Liver (tissue), 8 donors: ENCODE measurements at regions not wholly inside any gene's neighbourhood (a gene's known extent, or its start where the extent isn't known, plus 50 kb on each side); places are given as distances from the start of the nearest gene placed in this dataset.

Experiments used
- DNase-seq: peaks from one replicate; pipeline ENCODE4 v3.0.0-alpha.2; 2017; ENCODE audit warnings: low spot score
- H3K27ac ChIP-seq, 2 donors: one replicate each; pipeline ENCODE4 v1.7.0; 2013; ENCODE audit warnings: inconsistent platforms in 2 of 2, low read length in 2 of 2, control low read depth in 1 of 2, low read depth in 1 of 2, mild to moderate bottlenecking in 1 of 2
- H3K27me3 ChIP-seq, 4 donors: one replicate each; pipeline versions ENCODE4 v1.6.1 to v1.7.0; 2013; ENCODE audit warnings: low read length in 3 of 4, inconsistent platforms in 1 of 4, mild to moderate bottlenecking in 1 of 4, moderate library complexity in 1 of 4; ENCODE audit not compliant: control insufficient read depth in 4 of 4, insufficient read depth in 4 of 4
- H3K36me3 ChIP-seq, 4 donors: one replicate each; pipeline versions ENCODE4 v1.6.1 to v1.7.0; 2013; ENCODE audit warnings: low read length in 3 of 4, mild to moderate bottlenecking in 3 of 4, low read depth in 1 of 4, moderate library complexity in 1 of 4; ENCODE audit not compliant: control insufficient read depth in 4 of 4, insufficient read depth in 3 of 4
- H3K4me1 ChIP-seq, 4 donors: one replicate each; pipeline versions ENCODE4 v1.6.1 to v1.7.0; 2013; ENCODE audit warnings: low read length in 3 of 4, mild to moderate bottlenecking in 3 of 4, moderate library complexity in 1 of 4; ENCODE audit not compliant: control insufficient read depth in 4 of 4, insufficient read depth in 4 of 4
- H3K4me3 ChIP-seq, 3 donors: one replicate each; pipeline versions ENCODE4 v1.6.1 to v1.7.0; 2013; ENCODE audit warnings: low read length in 3 of 3, control low read depth in 1 of 3, low read depth in 1 of 3, mild to moderate bottlenecking in 1 of 3
- H3K9ac ChIP-seq, 2 donors: one replicate each; pipeline ENCODE4 v1.7.0; 2013; ENCODE audit warnings: low read length in 2 of 2, mild to moderate bottlenecking in 2 of 2, moderate library complexity in 2 of 2, control low read depth in 1 of 2, low read depth in 1 of 2
- H3K9me3 ChIP-seq, 4 donors: one replicate each; pipeline versions ENCODE4 v1.6.1 to v1.7.0; 2013; ENCODE audit warnings: low read length in 3 of 4; ENCODE audit not compliant: control insufficient read depth in 4 of 4
- ATF3 ChIP-seq: IDR thresholded peaks from 2 replicates; pipeline ENCODE4 v1.6.1; 2016; ENCODE audit warnings: antibody characterized with exemption
- CTCF ChIP-seq: fragments of 150-350 bp; IDR thresholded peaks from 2 replicates; pipeline ENCODE4 v1.5.1; 2017; ENCODE audit warnings: improper control_type of control experiment, low read depth, low read length; ENCODE audit not compliant: missing input control
- FOXA1 ChIP-seq: IDR thresholded peaks from 2 replicates; pipeline ENCODE4 v1.6.1; 2016; ENCODE audit warnings: antibody characterized with exemption
- GABPA ChIP-seq, 2 donors: IDR thresholded peaks in 1 of 2; conservative IDR thresholded peaks in 1 of 2; 2 replicates each; pipeline ENCODE4 v1.6.1; 2016; ENCODE audit warnings: antibody characterized with exemption in 2 of 2, mild to moderate bottlenecking in 1 of 2, moderate library complexity in 1 of 2
- HNF4A ChIP-seq, 2 donors: conservative IDR thresholded peaks; 2 replicates each; pipeline ENCODE4 v1.6.1; 2016; ENCODE audit warnings: antibody characterized with exemption in 2 of 2, mild to moderate bottlenecking in 2 of 2
- HNF4G ChIP-seq: IDR thresholded peaks from 2 replicates; pipeline ENCODE4 v1.6.1; 2016; ENCODE audit warnings: antibody characterized with exemption
- JUND ChIP-seq, 2 donors: IDR thresholded peaks; 2 replicates each; pipeline ENCODE4 v1.6.1; 2016; ENCODE audit warnings: antibody characterized with exemption in 2 of 2
- MAX ChIP-seq: IDR thresholded peaks from 2 replicates; pipeline ENCODE4 v1.6.1; 2016; ENCODE audit warnings: antibody characterized with exemption
- NR2F2 ChIP-seq: IDR thresholded peaks from 2 replicates; pipeline ENCODE4 v1.6.1; 2016; ENCODE audit warnings: antibody characterized with exemption
- RAD21 ChIP-seq, 2 donors: IDR thresholded peaks; 2 replicates each; pipeline ENCODE4 v1.6.1; 2016; ENCODE audit warnings: antibody characterized with exemption in 2 of 2, mild to moderate bottlenecking in 2 of 2
- REST ChIP-seq: IDR thresholded peaks from 2 replicates; pipeline ENCODE4 v1.6.1; 2016; ENCODE audit warnings: antibody characterized with exemption, mild to moderate bottlenecking
- RXRA ChIP-seq, 2 donors: IDR thresholded peaks; 2 replicates each; pipeline ENCODE4 v1.6.1; 2017 to 2018; ENCODE audit warnings: antibody characterized with exemption in 2 of 2, mild to moderate bottlenecking in 1 of 2
- SP1 ChIP-seq: IDR thresholded peaks from 2 replicates; pipeline ENCODE4 v1.6.1; 2018; ENCODE audit warnings: antibody characterized with exemption, mild to moderate bottlenecking
- TAF1 ChIP-seq: conservative IDR thresholded peaks from 2 replicates; pipeline ENCODE4 v1.6.1; 2016; ENCODE audit warnings: antibody characterized with exemption, mild to moderate bottlenecking
- YY1 ChIP-seq: IDR thresholded peaks from 2 replicates; pipeline ENCODE4 v1.6.1; 2016; ENCODE audit warnings: antibody characterized with exemption, mild to moderate bottlenecking
- ZBTB33 ChIP-seq: IDR thresholded peaks from 2 replicates; pipeline ENCODE4 v1.6.1; 2016; ENCODE audit warnings: antibody characterized with exemption
- WGBS: extraction: QIAGEN DNeasy Blood & Tissue Kit; methylation state at CpG from one replicate; pipeline ENCODE4 v1.1.7; 2013; 5-methylcytosine and 5-hydroxymethylcytosine counted together
- donor health status: healthy.
- donor health status: healthy.
- donor health status: healthy.
- donor health status: healthy.
- donor health status: healthy.

GRCh38 chr6:40849546-40849945 lies 189.5 kb downstream of the UNC5CL start:
- no peaks in the 10 kb centered on the region for H3K27me3 ChIP-seq
- H3K27ac ChIP-seq: no peak overlapping the region
- no peak for TF ChIP-seq REST
- no peak for TF ChIP-seq ATF3
- TF ChIP-seq RAD21 (IDR thresholded peaks at IDR 0.05): no peak
- TF ChIP-seq CTCF: no peak
- no peak for TF ChIP-seq JUND (IDR thresholded peaks at IDR 0.05)
- TF ChIP-seq YY1: no peak
- TF ChIP-seq HNF4G: no peak
- TF ChIP-seq FOXA1: no peak
- TF ChIP-seq GABPA (IDR thresholded peaks at IDR 0.05 in 1 of 2, conservative IDR thresholded peaks at IDR 0.05 in 1 of 2): no peak
- TF ChIP-seq MAX: no peak
- no peak for TF ChIP-seq HNF4A (conservative IDR thresholded peaks at IDR 0.05)
- TF ChIP-seq RXRA (IDR thresholded peaks at IDR 0.05): no peak
- no peak for TF ChIP-seq TAF1
- H3K36me3 ChIP-seq: no peaks in the 10 kb centered on the region
- no peaks in the 10 kb centered on the region for H3K9me3 ChIP-seq
- no peak overlapping the region for H3K4me3 ChIP-seq
- no peaks in the 10 kb centered on the region for H3K4me1 ChIP-seq
- H3K9ac ChIP-seq: no peak overlapping the region
- 89% methylated on average over 3 of the region's 3 CpGs for WGBS
- DNase-seq: no peak

GRCh38 chr6:40848868-40849514 lies 190.0 kb downstream of the UNC5CL start:
- no peak overlapping the region for H3K9ac ChIP-seq
- H3K27me3 ChIP-seq: no peaks in the 10 kb centered on the region
- no peak overlapping the region for H3K4me3 ChIP-seq
- no peaks in the 10 kb centered on the region for H3K4me1 ChIP-seq
- DNase-seq: no peak
- 62% methylated on average over 4 of the region's 4 CpGs for WGBS
- no peak overlapping the region for H3K27ac ChIP-seq
- no peaks in the 10 kb centered on the region for H3K36me3 ChIP-seq
- H3K9me3 ChIP-seq: no peaks in the 10 kb centered on the region
- TF ChIP-seq ZBTB33 (no peak), HNF4G (no peak), RXRA (IDR thresholded peaks at IDR 0.05) (no peak), ATF3 (no peak), YY1 (no peak), GABPA (IDR thresholded peaks at IDR 0.05 in 1 of 2, conservative IDR thresholded peaks at IDR 0.05 in 1 of 2) (no peak), JUND (IDR thresholded peaks at IDR 0.05) (no peak), CTCF (no peak), REST (no peak), SP1 (no peak), MAX (no peak), NR2F2 (no peak), HNF4A (conservative IDR thresholded peaks at IDR 0.05) (no peak)
